ENCODE measurements at regions not wholly inside any gene's neighbourhood (a gene's known extent, or its start where the extent isn't known, plus 50 kb on each side); places are given as distances from the start of the nearest gene placed in this dataset.
A peak's percentile ranks its signal among the peaks of the same experiment; 100 is the strongest.

- peak; percentile 42 for DNase-seq
These were observed 738.8 kb downstream of the PTPRU start for GRCh38 chr1:29975036-29975694.

GRCh38 chr1:29974316-29974724 lies 738.0 kb downstream of the PTPRU start:
- peak; percentile 96 for DNase-seq

- peak; percentile 83 for DNase-seq
These were observed 737.1 kb downstream of the PTPRU start for GRCh38 chr1:29973406-29973805.

GRCh38 chr1:29972421-29973053 lies 736.2 kb downstream of the PTPRU start:
- DNase-seq, result peak; percentile 41

GRCh38 chr1:29971703-29972102 lies 735.4 kb downstream of the PTPRU start:
- no peak for DNase-seq

GRCh38 chr1:29970747-29971325 lies 734.5 kb downstream of the PTPRU start:
- DNase-seq, result no peak

GRCh38 chr1:29969576-29969975 lies 733.3 kb downstream of the PTPRU start:
- no peak for DNase-seq

- no peak for DNase-seq
These were observed 730.9 kb downstream of the PTPRU start for GRCh38 chr1:29967261-29967660.

GRCh38 chr1:29966526-29967045 lies 730.3 kb downstream of the PTPRU start:
- DNase-seq, result no peak

GRCh38 chr1:29964718-29965533 lies 728.6 kb downstream of the PTPRU start:
- DNase-seq, result no peak

GRCh38 chr1:29963946-29964345 lies 727.6 kb downstream of the PTPRU start:
- DNase-seq, result no peak

GRCh38 chr1:29962831-29963247 lies 726.5 kb downstream of the PTPRU start:
- no peak for DNase-seq

- no peak for DNase-seq
These were observed 726.0 kb downstream of the PTPRU start for GRCh38 chr1:29962336-29962735.

- DNase-seq, result no peak
These were observed 725.2 kb downstream of the PTPRU start for GRCh38 chr1:29961293-29962059.

- no peak for DNase-seq
These were observed 724.6 kb downstream of the PTPRU start for GRCh38 chr1:29960876-29961275.

GRCh38 chr1:29960156-29960755 lies 723.9 kb downstream of the PTPRU start:
- DNase-seq, result no peak

- no peak for DNase-seq
These were observed 723.0 kb downstream of the PTPRU start for GRCh38 chr1:29959356-29959755.

- DNase-seq, result no peak
These were observed 721.9 kb downstream of the PTPRU start for GRCh38 chr1:29958271-29958670.

GRCh38 chr1:29956349-29957030 lies 720.2 kb downstream of the PTPRU start:
- DNase-seq, result no peak

GRCh38 chr1:29954591-29954990 lies 718.3 kb downstream of the PTPRU start:
- no peak for DNase-seq

GRCh38 chr1:29953961-29954360 lies 717.6 kb downstream of the PTPRU start:
- DNase-seq, result no peak
